K562 (cell line): ENCODE measurements at regions not wholly inside any gene's neighbourhood (a gene's known extent, or its start where the extent isn't known, plus 50 kb on each side); places are given as distances from the start of the nearest gene placed in this dataset.

ENCODE experiments used
- ATAC-seq: fragments of 200-7000 bp; cut with Tn5 transposase; 3 replicates; pipeline ENCODE4 v1.9.1; 2020; ENCODE audit warnings: moderate library complexity
- BruUV-seq: library from RNA; stranded (reverse); fragments of 400-500 nt; replicated peaks from 2 replicates; lab custom pipeline; 2021; lab: Mats Ljungman, UMichigan
- CTCF ChIA-PET: fragments of 300-600 bp; formaldehyde crosslinking; extraction: SDS; loops from one replicate; lab custom pipeline; 2021; ENCODE audit warnings: low intra/inter-chr PET ratio; lab: Yijun Ruan, JAX
- POLR2A ChIA-PET: fragments of 300-600, 350-650 bp; sonication (Branson Sonifier 250); formaldehyde crosslinking; extraction: SDS; loops from one replicate; lab custom pipeline; 2021; ENCODE audit warnings: antibody characterized with exemption, inconsistent platforms; lab: Yijun Ruan, JAX
- DNase-seq, 4 experiments: peaks; one replicate each; pipeline versions ENCODE4 v3.0.0 to v3.0.0-alpha.2; 2011 to 2018; ENCODE audit warnings: low spot score in 3 of 4, mixed read lengths in 3 of 4; ENCODE audit errors: extremely low read depth in 1 of 4
- FAIRE-seq: peaks from 2 replicates; lab custom pipeline; 2011; peaks lifted over from hg19 to GRCh38; lab: Jason Lieb, UNC
- H2AFZ ChIP-seq: 2 replicates; pipeline ENCODE4 v1.6.0; 2011; ENCODE audit warnings: low read depth, low read length, control low read depth, inconsistent platforms
- H3K27ac ChIP-seq: fragments of 200-600 bp; 3 replicates; pipeline ENCODE4 v1.8.0; 2011; ENCODE audit warnings: low read depth, mild to moderate bottlenecking, control low read depth, inconsistent platforms, low read length, moderate library complexity, mixed read lengths; ENCODE audit errors: extremely low read depth
- H3K27me3 ChIP-seq, 2 experiments: fragments of 300-600 bp in 1 of 2; 2 replicates in 1 of 2; 3 replicates in 1 of 2; pipeline versions ENCODE4 v1.6.0 to v1.8.0; 2011; ENCODE audit warnings: inconsistent platforms in 2 of 2, low read length in 2 of 2, mild to moderate bottlenecking in 1 of 2, mixed read lengths in 1 of 2, moderate library complexity in 1 of 2; ENCODE audit not compliant: control insufficient read depth in 2 of 2, insufficient read depth in 2 of 2
- H3K36me3 ChIP-seq: fragments of 300-600 bp; 3 replicates; pipeline ENCODE4 v1.8.0; 2011; ENCODE audit warnings: mild to moderate bottlenecking, low read length, inconsistent platforms; ENCODE audit not compliant: control insufficient read depth, insufficient read depth
- H3K4me1 ChIP-seq, 2 experiments: fragments of 200-600 bp in 1 of 2; replicated peaks in 1 of 2; 2 replicates in 1 of 2; 3 replicates in 1 of 2; pipeline versions ENCODE4 v1.5.1 to v1.8.0; 2011; ENCODE audit warnings: inconsistent platforms in 2 of 2, low read length in 2 of 2, mild to moderate bottlenecking in 1 of 2, mixed read lengths in 1 of 2, moderate library complexity in 1 of 2; ENCODE audit not compliant: control insufficient read depth in 2 of 2, insufficient read depth in 2 of 2
- H3K4me2 ChIP-seq: 2 replicates; pipeline ENCODE4 v1.6.1; 2011; ENCODE audit warnings: low read length, control low read depth, inconsistent platforms, mixed read lengths; ENCODE audit not compliant: insufficient read depth
- H3K4me3 ChIP-seq: fragments of 200-600 bp; sonication (generic), shearing (Covaris generic); 2 replicates; pipeline ENCODE4 v1.5.1; 2016; ENCODE audit warnings: control low read depth, inconsistent platforms
- H3K79me2 ChIP-seq: fragments of 200-600 bp; 3 replicates; pipeline ENCODE4 v1.8.0; 2011; ENCODE audit warnings: low read length, inconsistent platforms; ENCODE audit not compliant: control insufficient read depth, insufficient read depth
- H3K9ac ChIP-seq, 2 experiments: 2 replicates each; pipeline versions ENCODE4 v1.6.0 to v1.6.1; 2011; ENCODE audit warnings: low read depth in 2 of 2, low read length in 2 of 2, control low read depth in 1 of 2, inconsistent platforms in 1 of 2, mild to moderate bottlenecking in 1 of 2, mixed read lengths in 1 of 2; ENCODE audit not compliant: insufficient read depth in 1 of 2
- H3K9me1 ChIP-seq: one replicate; pipeline ENCODE4 v1.6.0; 2011; ENCODE audit warnings: inconsistent platforms, mild to moderate bottlenecking, low read length, moderate library complexity; ENCODE audit not compliant: control insufficient read depth, insufficient read depth
- H3K9me3 ChIP-seq: replicated peaks from 2 replicates; pipeline ENCODE4 v1.5.1; 2011; ENCODE audit warnings: low read depth, low read length, inconsistent platforms; ENCODE audit not compliant: control insufficient read depth, insufficient read depth
- H4K20me1 ChIP-seq: replicated peaks from 2 replicates; pipeline ENCODE4 v1.6.1; 2011; ENCODE audit warnings: low read length, inconsistent platforms, mixed read lengths; ENCODE audit not compliant: control insufficient read depth, insufficient read depth
- ASH1L ChIP-seq: fragments of 450-650 bp; IDR thresholded peaks from 2 replicates; pipeline ENCODE4 v1.6.1; 2018; ENCODE audit warnings: borderline replicate concordance, mild to moderate bottlenecking, low read depth; ENCODE audit not compliant: partially characterized antibody
- HNRNPK ChIP-seq: fragments of 200-400 bp; formaldehyde crosslinking; IDR thresholded peaks from one replicate; pipeline ENCODE4 v1.6.1; 2018; ENCODE audit warnings: mild to moderate bottlenecking, low read depth, low read length; ENCODE audit not compliant: poor library complexity, severe bottlenecking
- NBN ChIP-seq: fragments of 450-650 bp; IDR thresholded peaks from 2 replicates; pipeline ENCODE4 v1.6.1; 2016; ENCODE audit warnings: low read depth, mild to moderate bottlenecking
- POLR3A ChIP-seq: IDR thresholded peaks from 2 replicates; pipeline ENCODE4 v1.6.1; 2011; ENCODE audit warnings: borderline replicate concordance, mild to moderate bottlenecking, moderate library complexity; ENCODE audit not compliant: insufficient read length, insufficient read depth; ENCODE audit errors: extremely low read depth
- PURB ChIP-seq: sonication (generic); formaldehyde crosslinking; IDR thresholded peaks from 2 replicates; pipeline ENCODE4 v1.9.0; 2021; ENCODE audit warnings: low read depth, mild to moderate bottlenecking, missing genetic modification reagents
- RBM15 ChIP-seq: fragments of 200-400 bp; formaldehyde crosslinking; IDR thresholded peaks from 2 replicates; pipeline ENCODE4 v1.6.1; 2018; ENCODE audit warnings: mild to moderate bottlenecking, low read length, moderate library complexity; ENCODE audit not compliant: insufficient read depth
- SMAD3 ChIP-seq: fragments of 450-650 bp; formaldehyde crosslinking; conservative IDR thresholded peaks from 2 replicates; pipeline ENCODE4 v1.4.0; 2020; ENCODE audit warnings: mild to moderate bottlenecking
- TFAM ChIP-seq: fragments of 250-450 bp; sonication (Bioruptor Pico); conservative IDR thresholded peaks from 2 replicates; pipeline ENCODE4 v1.5.0; 2021; ENCODE audit warnings: mild to moderate bottlenecking, moderate library complexity
- ZNF143 ChIP-seq: sonication (generic); formaldehyde crosslinking; IDR thresholded peaks from 2 replicates; pipeline ENCODE4 v1.9.0; 2022; ENCODE audit warnings: mild to moderate bottlenecking, missing genetic modification reagents
- ZNF408 ChIP-seq: fragments of 250-450 bp; sonication (Bioruptor Pico); IDR thresholded peaks from 2 replicates; pipeline ENCODE4 v1.4.0; 2020; ENCODE audit warnings: low read depth, mild to moderate bottlenecking, moderate library complexity
- ZNF589 ChIP-seq: fragments of 200-800 bp; sonication (Bioruptor generic); IDR thresholded peaks from 2 replicates; pipeline ENCODE4 v1.6.1; 2016; ENCODE audit warnings: low read depth, missing genetic modification characterization, missing compliant biosample characterization
- WGBS: fragments of 100-300 bp; shearing (Covaris generic); methylation state at CpG from one replicate; pipeline ENCODE4 v1.1.6; 2016; ENCODE audit warnings: low coverage, mixed read lengths; ENCODE audit not compliant: insufficient coverage; ENCODE audit errors: missing lambda C conversion rate; 5-methylcytosine and 5-hydroxymethylcytosine counted together
- in situ Hi-C: fragments of 300-500 bp; cut with MboI; formaldehyde crosslinking; loops from 4 replicates; pipeline ENCODE4 v1.15.0; 2018; ENCODE audit warnings: inconsistent platforms, mixed read lengths
- intact Hi-C: fragments of 100-400 bp; cut with micrococcal nuclease; formaldehyde crosslinking; loops from 2 replicates; pipeline ENCODE4 v1.14.2; 2022
- TF ChIP-seq, protein P1 (sequence below): sonication (generic); formaldehyde crosslinking; IDR thresholded peaks from 2 replicates; pipeline ENCODE4 v1.8.0; 2022; ENCODE audit warnings: mild to moderate bottlenecking, missing genetic modification reagents
- TF ChIP-seq, protein P2 (sequence below): fragments of 450-650 bp; IDR thresholded peaks from 2 replicates; pipeline ENCODE4 v1.7.0; 2016; ENCODE audit warnings: borderline replicate concordance
- TF ChIP-seq, protein P3 (sequence below): IDR thresholded peaks from 2 replicates; pipeline ENCODE4 v1.6.1; 2016; ENCODE audit warnings: missing genetic modification characterization, missing compliant biosample characterization
- TF ChIP-seq, protein P4 (sequence below): fragments of 450-650 bp; formaldehyde crosslinking; IDR thresholded peaks from 2 replicates; pipeline ENCODE4 v1.4.0; 2022; ENCODE audit warnings: mild to moderate bottlenecking, moderate library complexity

- Histone ChIP-seq H3K9me1 (no peaks in the 10 kb centered on the region), H3K4me3 (no peak overlapping the region), H4K20me1 (no peaks in the 10 kb centered on the region), H3K9me3 (no peaks in the 10 kb centered on the region), H3K36me3 (no peaks in the 10 kb centered on the region), H2AFZ (no peak overlapping the region), H3K27ac (no peak overlapping the region), H3K4me1 (no peaks in the 10 kb centered on the region), H3K4me2 (no peak overlapping the region), H3K79me2 (no peaks in the 10 kb centered on the region), H3K9ac (no peak overlapping the region), H3K27me3 (no peaks in the 10 kb centered on the region)
- BruUV-seq: no TSS peak
- in situ Hi-C loops (no loop called here), intact Hi-C loops (no loop called here)
- DNase-seq (no peak), FAIRE-seq (no peak), ATAC-seq (no peak)
- WGBS: 0% methylated on average over 2 of the region's 3 CpGs
- ChIA-PET POLR2A (no interaction called here), CTCF (no interaction called here)
- TF ChIP-seq, protein P1, sequence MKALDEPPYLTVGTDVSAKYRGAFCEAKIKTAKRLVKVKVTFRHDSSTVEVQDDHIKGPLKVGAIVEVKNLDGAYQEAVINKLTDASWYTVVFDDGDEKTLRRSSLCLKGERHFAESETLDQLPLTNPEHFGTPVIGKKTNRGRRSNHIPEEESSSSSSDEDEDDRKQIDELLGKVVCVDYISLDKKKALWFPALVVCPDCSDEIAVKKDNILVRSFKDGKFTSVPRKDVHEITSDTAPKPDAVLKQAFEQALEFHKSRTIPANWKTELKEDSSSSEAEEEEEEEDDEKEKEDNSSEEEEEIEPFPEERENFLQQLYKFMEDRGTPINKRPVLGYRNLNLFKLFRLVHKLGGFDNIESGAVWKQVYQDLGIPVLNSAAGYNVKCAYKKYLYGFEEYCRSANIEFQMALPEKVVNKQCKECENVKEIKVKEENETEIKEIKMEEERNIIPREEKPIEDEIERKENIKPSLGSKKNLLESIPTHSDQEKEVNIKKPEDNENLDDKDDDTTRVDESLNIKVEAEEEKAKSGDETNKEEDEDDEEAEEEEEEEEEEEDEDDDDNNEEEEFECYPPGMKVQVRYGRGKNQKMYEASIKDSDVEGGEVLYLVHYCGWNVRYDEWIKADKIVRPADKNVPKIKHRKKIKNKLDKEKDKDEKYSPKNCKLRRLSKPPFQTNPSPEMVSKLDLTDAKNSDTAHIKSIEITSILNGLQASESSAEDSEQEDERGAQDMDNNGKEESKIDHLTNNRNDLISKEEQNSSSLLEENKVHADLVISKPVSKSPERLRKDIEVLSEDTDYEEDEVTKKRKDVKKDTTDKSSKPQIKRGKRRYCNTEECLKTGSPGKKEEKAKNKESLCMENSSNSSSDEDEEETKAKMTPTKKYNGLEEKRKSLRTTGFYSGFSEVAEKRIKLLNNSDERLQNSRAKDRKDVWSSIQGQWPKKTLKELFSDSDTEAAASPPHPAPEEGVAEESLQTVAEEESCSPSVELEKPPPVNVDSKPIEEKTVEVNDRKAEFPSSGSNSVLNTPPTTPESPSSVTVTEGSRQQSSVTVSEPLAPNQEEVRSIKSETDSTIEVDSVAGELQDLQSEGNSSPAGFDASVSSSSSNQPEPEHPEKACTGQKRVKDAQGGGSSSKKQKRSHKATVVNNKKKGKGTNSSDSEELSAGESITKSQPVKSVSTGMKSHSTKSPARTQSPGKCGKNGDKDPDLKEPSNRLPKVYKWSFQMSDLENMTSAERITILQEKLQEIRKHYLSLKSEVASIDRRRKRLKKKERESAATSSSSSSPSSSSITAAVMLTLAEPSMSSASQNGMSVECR (CRISPR knock-in tag): no peak
- no peak for TF ChIP-seq RBM15
- no peak for TF ChIP-seq ZNF589 (CRISPR knock-in tag)
- TF ChIP-seq, protein P2, sequence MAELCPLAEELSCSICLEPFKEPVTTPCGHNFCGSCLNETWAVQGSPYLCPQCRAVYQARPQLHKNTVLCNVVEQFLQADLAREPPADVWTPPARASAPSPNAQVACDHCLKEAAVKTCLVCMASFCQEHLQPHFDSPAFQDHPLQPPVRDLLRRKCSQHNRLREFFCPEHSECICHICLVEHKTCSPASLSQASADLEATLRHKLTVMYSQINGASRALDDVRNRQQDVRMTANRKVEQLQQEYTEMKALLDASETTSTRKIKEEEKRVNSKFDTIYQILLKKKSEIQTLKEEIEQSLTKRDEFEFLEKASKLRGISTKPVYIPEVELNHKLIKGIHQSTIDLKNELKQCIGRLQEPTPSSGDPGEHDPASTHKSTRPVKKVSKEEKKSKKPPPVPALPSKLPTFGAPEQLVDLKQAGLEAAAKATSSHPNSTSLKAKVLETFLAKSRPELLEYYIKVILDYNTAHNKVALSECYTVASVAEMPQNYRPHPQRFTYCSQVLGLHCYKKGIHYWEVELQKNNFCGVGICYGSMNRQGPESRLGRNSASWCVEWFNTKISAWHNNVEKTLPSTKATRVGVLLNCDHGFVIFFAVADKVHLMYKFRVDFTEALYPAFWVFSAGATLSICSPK: no peak
- no peak for TF ChIP-seq ASH1L
- no peak for TF ChIP-seq PURB (CRISPR knock-in tag)
- TF ChIP-seq, protein P3, sequence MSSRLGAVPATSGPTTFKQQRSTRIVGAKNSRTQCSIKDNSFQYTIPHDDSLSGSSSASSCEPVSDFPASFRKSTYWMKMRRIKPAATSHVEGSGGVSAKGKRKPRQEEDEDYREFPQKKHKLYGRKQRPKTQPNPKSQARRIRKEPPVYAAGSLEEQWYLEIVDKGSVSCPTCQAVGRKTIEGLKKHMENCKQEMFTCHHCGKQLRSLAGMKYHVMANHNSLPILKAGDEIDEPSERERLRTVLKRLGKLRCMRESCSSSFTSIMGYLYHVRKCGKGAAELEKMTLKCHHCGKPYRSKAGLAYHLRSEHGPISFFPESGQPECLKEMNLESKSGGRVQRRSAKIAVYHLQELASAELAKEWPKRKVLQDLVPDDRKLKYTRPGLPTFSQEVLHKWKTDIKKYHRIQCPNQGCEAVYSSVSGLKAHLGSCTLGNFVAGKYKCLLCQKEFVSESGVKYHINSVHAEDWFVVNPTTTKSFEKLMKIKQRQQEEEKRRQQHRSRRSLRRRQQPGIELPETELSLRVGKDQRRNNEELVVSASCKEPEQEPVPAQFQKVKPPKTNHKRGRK (tag): no peak
- TF ChIP-seq SMAD3 (CRISPR knock-in tag): no peak
- no peak for TF ChIP-seq TFAM (CRISPR knock-in tag)
- TF ChIP-seq ZNF408: no peak
- TF ChIP-seq HNRNPK: no peak
- TF ChIP-seq, protein P4, sequence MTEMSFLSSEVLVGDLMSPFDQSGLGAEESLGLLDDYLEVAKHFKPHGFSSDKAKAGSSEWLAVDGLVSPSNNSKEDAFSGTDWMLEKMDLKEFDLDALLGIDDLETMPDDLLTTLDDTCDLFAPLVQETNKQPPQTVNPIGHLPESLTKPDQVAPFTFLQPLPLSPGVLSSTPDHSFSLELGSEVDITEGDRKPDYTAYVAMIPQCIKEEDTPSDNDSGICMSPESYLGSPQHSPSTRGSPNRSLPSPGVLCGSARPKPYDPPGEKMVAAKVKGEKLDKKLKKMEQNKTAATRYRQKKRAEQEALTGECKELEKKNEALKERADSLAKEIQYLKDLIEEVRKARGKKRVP: no peak
- TF ChIP-seq POLR3A: no peak
- no peak for TF ChIP-seq ZNF143 (CRISPR knock-in tag)
- TF ChIP-seq NBN: no peak
Measured at GRCh38 chr4:134057356-134057755, 144.2 kb downstream of the PABPC4L start.
